Hematopoietic multipotent progenitor cell treated with erythropoietin and hydrocortisone succinate and interleukin-3 and kit ligand, for 6 days (in vitro differentiated cells): ENCODE measurements at regions not wholly inside any gene's neighbourhood (a gene's known extent, or its start where the extent isn't known, plus 50 kb on each side); places are given as distances from the start of the nearest gene placed in this dataset.

ENCODE experiments used
- DNase-seq: peaks from one replicate; pipeline ENCODE4 v3.0.0-alpha.2; 2015

GRCh38 chr4:124396333-124396732, 316.2 kb downstream of the ANKRD50 start:
- no peak for DNase-seq

- no peak for DNase-seq
Observed at GRCh38 chr4:124401606-124402005, 310.9 kb downstream of the ANKRD50 start.

DNA sequence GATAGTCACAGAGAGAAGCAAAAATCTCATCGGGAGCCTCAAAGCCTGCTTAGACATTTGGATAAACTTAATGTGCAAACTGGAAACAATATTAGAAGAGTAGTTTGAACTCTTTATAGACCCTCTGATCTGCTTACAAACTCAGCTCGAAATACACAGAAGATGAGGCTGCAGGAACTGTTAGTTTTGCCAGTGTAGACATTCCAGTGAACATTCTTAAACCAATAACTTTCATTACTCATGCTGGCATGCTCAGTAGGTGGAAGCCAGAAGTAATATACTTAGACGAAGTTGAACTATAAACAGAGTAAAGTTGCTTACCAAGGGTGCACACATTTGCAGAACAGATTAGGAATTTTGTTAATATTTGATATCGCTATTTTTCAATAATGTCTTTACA, 303.5 kb downstream of the ANKRD50 start:
- no peak for DNase-seq

GRCh38 chr4:124414276-124415040, 298.1 kb downstream of the ANKRD50 start:
- DNase-seq = no peak

DNA sequence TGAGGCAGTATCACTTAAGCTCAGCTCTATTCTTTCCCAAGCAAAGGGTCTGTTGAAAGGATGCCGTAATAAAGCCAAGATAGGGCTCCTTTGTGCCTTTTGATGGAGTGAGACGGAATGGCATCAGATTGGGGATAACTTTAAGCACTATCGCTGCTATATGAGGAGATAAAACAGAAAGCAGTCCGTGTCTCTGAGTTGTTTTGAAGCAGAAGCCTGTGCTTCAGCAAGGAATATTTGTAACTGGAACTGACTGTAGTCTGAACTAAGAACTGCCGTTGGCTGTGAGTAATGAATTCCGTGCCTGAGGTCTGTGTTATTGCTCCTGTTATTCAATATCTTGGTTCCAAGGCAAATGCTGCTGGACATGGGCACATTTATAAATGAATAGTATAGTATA, 297.4 kb downstream of the ANKRD50 start:
- no peak for DNase-seq

- no peak for DNase-seq
Observed at GRCh38 chr4:124417371-124417770, 295.2 kb downstream of the ANKRD50 start.

GRCh38 chr4:124420166-124420695, 292.3 kb downstream of the ANKRD50 start:
- no peak for DNase-seq

DNA sequence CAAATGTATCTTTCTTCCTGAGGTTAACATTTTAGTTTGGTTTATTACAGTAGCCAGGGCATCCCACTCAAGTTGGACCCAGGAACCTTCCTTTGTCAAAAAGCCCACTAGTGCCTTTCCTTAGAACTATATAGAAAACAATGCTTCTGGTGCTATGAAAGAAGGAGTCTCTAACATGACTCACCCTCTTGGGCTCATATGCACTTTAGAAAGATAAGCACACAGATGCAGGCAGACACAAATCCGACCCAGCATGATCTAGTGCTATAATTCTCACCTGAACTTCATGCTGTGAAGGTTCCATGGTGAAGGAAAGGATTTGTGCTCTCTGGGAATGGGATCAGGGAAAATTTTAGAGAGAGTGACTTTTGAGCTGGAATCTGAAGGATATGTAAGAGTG, 289.4 kb downstream of the ANKRD50 start:
- no peak for DNase-seq

DNA sequence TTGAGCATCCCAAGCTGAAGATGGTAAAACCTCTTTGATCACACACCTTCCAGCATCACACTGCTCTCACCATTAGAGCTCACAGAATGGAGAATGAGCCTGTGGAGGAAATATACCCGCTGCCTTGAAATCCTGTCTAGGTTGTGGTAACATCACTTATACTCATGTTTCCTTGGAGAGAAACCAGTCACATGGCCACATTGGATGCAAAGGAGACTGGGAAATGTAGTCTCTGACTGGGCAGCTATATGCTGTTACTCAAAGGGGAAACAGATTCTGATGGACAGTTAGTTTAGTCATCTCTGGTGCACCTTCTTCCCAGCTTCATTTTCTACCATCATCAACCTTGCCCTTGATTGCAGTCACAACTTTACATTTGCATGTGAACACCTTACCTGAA, 286.3 kb downstream of the ANKRD50 start:
- no peak for DNase-seq

DNA sequence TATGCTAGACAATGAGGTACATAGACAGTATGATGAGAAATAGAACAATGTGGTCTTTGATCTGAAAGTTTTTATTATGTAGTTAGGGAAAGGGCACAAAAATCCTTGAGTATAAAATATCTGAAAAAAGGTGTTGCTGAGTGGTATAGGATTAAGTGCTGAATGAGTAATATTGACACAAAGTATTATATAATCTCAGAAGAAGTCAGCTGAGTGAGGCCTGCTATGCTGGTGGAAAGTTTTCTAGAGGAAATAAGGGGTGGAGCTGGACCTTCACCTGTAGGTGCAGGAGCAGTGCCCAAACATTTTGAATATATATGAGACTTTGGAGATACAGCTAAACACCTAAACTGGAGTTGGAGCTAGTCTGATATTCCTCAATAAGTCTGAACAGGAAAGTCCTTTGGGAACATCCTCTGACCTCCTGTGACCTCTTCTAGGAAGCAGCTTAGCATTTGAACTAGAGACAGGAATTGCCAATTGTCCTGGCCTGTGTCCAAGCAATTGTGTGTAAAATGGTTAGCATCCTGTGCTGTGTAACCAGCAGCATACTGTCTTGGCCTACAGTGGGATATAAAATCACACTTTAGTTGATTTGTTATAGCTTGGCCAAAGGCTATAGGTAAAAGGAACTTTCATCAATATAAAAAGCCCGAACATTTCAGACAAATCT, 285.3 kb downstream of the ANKRD50 start:
- no peak for DNase-seq

GRCh38 chr4:124428648-124429047, 283.9 kb downstream of the ANKRD50 start:
- no peak for DNase-seq

DNA sequence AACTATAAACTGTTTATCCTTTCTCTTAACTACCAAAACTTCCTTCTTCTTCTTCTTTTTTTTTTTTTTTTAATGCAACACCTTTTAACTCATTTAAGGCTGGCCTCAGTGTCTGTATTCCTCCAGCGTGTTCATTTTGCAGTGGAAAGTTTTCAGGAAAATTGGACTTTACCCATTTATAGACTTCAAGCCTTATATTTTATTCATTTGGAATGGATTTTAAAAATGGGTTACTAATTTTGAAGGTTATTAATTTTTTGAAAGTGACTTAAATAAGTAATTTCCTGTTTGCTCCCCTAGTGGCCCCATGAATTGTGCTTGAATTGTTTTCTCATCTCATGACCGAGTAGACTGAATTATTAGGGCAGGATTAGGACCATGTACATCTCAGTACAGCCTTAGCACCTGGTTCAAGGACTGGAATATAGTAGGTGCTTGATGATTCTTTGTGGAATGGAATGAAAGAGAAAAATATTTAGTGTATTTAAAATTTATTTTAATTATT, 282.7 kb downstream of the ANKRD50 start:
- DNase-seq = no peak

DNA sequence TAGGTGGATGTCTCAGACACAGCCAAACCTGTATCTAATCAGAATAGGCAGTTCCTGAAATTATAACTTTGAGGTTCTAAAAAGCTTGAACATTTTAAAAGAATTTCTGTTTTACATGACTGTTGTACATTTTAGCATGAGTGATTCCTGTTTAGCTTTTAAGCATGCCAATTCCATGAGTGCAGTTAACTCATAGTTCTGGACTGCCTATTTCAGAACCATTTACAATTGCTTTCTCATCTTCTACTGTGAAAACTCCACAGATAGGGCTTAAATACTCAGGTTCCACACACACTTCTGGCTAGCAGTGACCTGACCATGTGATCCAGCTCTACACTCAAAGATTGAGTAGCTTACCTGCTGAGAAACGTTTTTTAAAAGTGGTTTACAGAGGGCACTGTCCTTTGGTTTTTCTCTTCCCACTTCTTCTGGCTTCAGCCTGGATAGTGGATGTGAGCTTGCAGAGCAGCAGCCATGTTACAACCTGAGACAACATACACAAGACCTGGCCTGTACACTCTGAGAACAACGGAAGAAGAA, 280.8 kb downstream of the ANKRD50 start:
- DNase-seq = no peak

- no peak for DNase-seq
Observed at GRCh38 chr4:124432500-124432899, 280.0 kb downstream of the ANKRD50 start.

DNA sequence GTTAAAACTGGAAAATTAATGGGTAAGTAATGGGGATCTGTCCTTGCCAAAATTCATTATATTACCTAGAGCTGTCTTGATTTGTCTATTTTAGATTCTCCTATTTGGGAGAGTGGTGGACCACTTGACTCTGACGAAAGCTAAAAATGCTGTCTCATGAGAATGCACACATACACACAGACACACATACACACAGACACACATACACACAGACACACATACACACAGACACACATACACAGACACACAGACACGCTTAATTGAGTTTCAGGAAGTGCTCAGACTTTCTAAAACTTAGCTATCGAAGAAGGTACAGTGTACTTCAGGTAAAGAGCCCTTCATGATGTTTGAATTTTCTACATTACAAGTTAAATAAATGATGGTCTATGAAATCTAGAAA, 279.5 kb downstream of the ANKRD50 start:
- no peak for DNase-seq

DNA sequence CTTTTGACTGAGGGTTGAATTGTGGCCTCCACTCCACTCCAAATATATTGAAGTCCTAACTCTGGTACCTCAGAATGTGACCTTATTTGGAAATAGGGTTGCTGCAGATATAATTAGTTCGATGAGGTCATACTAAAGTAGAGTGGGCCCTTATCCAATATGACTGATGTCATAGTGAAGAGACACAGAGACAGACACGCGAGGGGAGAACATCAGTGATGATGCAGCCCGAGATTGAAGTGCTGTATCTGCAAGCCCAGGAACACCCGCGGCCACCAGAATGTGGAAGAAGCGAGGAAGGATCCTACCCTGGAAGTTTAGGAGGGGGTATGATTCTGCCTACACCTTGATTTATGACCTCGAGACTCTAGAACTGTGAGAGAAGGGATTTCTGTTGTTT, 279.0 kb downstream of the ANKRD50 start:
- DNase-seq = no peak

- no peak for DNase-seq
Observed at GRCh38 chr4:124435274-124435950, 277.1 kb downstream of the ANKRD50 start.

GRCh38 chr4:124437853-124438495, 274.6 kb downstream of the ANKRD50 start:
- no peak for DNase-seq

DNA sequence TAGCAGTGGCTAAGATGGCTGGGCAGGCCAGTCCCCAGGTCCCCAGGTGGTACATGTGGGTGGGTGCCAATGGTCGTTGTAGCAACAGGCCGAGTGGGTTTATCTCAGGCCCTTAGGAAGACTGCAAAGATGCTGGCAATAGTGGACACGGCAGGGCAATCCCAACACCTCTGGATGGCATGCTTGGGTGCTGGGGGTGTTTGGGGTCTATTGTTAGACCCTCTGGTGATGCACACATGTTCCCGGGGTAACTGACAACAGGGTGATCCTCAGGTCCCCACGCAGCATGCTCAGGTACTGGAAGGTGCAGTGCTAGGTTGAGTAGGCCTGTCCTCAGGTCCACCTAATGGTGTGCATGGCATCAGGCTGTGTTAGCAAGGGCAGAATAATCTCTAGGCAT, 267.5 kb downstream of the ANKRD50 start:
- DNase-seq = no peak

DNA sequence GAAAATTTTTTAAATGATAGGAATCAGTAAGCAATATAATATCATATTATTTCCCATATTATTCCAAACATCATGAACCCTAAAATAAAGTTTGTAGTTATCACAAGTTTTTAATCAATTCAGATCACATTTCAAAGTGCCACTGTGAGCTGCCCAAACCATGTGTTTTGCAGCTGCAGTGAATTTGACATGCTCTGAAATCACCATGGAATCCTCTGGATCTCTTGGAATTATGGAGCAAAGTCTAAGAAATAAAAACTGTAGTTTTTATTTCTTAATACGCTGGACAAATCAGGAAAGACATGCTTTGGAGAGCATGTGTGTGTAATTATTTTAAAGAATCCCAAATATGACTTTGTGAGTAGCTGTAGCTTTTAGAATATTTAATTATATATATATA, 262.7 kb downstream of the ANKRD50 start:
- no peak for DNase-seq

GRCh38 chr4:124450851-124451250, 261.7 kb downstream of the ANKRD50 start:
- DNase-seq = no peak

DNA sequence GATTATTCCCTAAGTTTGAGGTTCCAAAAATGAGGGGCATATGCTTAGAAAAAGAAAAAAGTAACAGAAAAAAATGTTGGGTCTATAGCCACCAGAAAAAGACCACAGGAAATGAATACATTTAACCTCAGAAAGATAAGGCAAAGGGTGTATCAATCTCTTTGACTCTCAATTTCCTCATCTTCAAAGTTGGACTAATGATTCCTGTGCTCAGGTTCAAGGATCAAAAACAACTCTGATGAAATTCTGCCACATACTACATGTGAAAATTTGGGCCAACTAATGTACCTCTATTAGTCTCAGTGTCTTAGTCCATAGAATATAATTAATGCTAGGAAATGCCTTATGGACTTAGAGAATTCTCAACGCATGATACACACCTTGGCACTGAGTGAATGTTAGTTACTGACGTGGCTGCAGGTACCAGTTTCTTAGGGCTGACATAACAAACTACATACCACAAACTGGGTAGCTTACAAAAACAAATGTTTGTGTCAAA, 257.7 kb downstream of the ANKRD50 start:
- DNase-seq = peak; percentile 1

GRCh38 chr4:124455671-124456070, 256.9 kb downstream of the ANKRD50 start:
- no peak for DNase-seq
